ENCODE measurements at regions not wholly inside any gene's neighbourhood (a gene's known extent, or its start where the extent isn't known, plus 50 kb on each side); places are given as distances from the start of the nearest gene placed in this dataset.

GRCh38 chr13:44211286-44211685, 162.3 kb upstream of the SERP2 start:
- H3K79me1 ChIP-seq (ENCODE audit: insufficient read depth, low read depth, low read length, poor library complexity, severe bottlenecking), result no peaks in the 10 kb centered on the region

More at GRCh38 chr13:44211286-44211685, 162.3 kb upstream of the SERP2 start:
- Histone ChIP-seq H2BK12ac (ENCODE audit: insufficient read length, low read depth, low read length) (no peak overlapping the region), H3K14ac (ENCODE audit: insufficient read depth, low read length) (no peak overlapping the region), H2BK15ac (ENCODE audit: low read depth, low read length) (no peak overlapping the region), H3K23ac (ENCODE audit: insufficient read length, low read depth, low read length) (no peak overlapping the region), H3K4ac (ENCODE audit: low read depth, low read length) (no peak overlapping the region), H4K20me1 (ENCODE audit: control insufficient read depth, insufficient read depth, insufficient read length) (no peaks in the 10 kb centered on the region), H3K9ac (ENCODE audit: extremely low read depth, insufficient read length, low read length) (no peak overlapping the region), H3K79me2 (ENCODE audit: insufficient read depth, low read length) (no peaks in the 10 kb centered on the region), H3K27ac (ENCODE audit: insufficient read length, low read depth, low read length) (no peak overlapping the region), H3K27me3 (ENCODE audit: insufficient read depth, low read length) (no peaks in the 10 kb centered on the region), H4K5ac (ENCODE audit: insufficient read length, low read depth, low read length) (no peak overlapping the region), H2AK5ac (ENCODE audit: insufficient read length, low read length) (no peak overlapping the region), H3K18ac (ENCODE audit: insufficient read length, low read depth, low read length) (no peak overlapping the region), H4K8ac (replicated peaks; ENCODE audit: insufficient read length, low read depth, low read length) (no peak overlapping the region), H2BK120ac (ENCODE audit: low read depth, low read length, poor library complexity, severe bottlenecking) (no peak overlapping the region), H3K4me2 (ENCODE audit: insufficient read depth, insufficient read length, low read length) (no peak overlapping the region), H2BK20ac (ENCODE audit: low read depth, low read length, poor library complexity, severe bottlenecking) (no peak overlapping the region), H3K56ac (ENCODE audit: insufficient read length, low read depth, low read length) (no peak overlapping the region), H3T11ph (ENCODE audit: low read length) (no peak overlapping the region), H3K9me3 (ENCODE audit: control insufficient read depth, low read depth, low read length) (no peaks in the 10 kb centered on the region), H3K4me1 (ENCODE audit: insufficient read depth, low read length) (no peaks in the 10 kb centered on the region), H2BK5ac (ENCODE audit: insufficient read length, low read length) (no peak overlapping the region), H3K23me2 (ENCODE audit: insufficient read length, low read depth, low read length, poor library complexity, severe bottlenecking) (no peaks in the 10 kb centered on the region), H2AFZ (ENCODE audit: low read length) (no peak overlapping the region), H4K91ac (ENCODE audit: insufficient read length, low read depth, low read length) (no peak overlapping the region)
- Mint-ChIP-seq H3K36me3 (ENCODE audit: insufficient read depth in 1 of 3, low read depth in 3 of 3) (no peaks in the 10 kb centered on the region), H3K4me1 (peaks cover 15 to 16% of the 10 kb centered on the region in 2 experiments), H3K27me3 (ENCODE audit: low read depth) (peaks cover 2% of the 10 kb centered on the region; the same call in 1 of the 2 replicates), H3K4me3 (no peak overlapping the region), H3K9me3 (no peaks in the 10 kb centered on the region), H3K27ac (no peak overlapping the region; a peak in 2 of 7 replicates)
- WGBS (ENCODE audit: extremely low coverage, insufficient read length, low lambda C conversion rate), result no CpG with 5 or more reads among the region's 4 CpGs
- DNase-seq, result no peak
- TF ChIP-seq CTCF (conservative IDR thresholded peaks at IDR 0.05), result no peak

All from H9 (cell line).